ENCODE measurements at regions not wholly inside any gene's neighbourhood (a gene's known extent, or its start where the extent isn't known, plus 50 kb on each side); places are given as distances from the start of the nearest gene placed in this dataset.

GRCh38 chr1:112099979-112100378 is 110.5 kb upstream of the KCND3 start:
- TF ChIP-seq CTCF (IDR thresholded peaks at IDR 0.05 in 8 of 11, conservative IDR thresholded peaks at IDR 0.05 in 3 of 11) (no peak), POLR2A (IDR thresholded peaks at IDR 0.05) (no peak)
